Vagina (tissue), 2 donors: ENCODE measurements at regions not wholly inside any gene's neighbourhood (a gene's known extent, or its start where the extent isn't known, plus 50 kb on each side); places are given as distances from the start of the nearest gene placed in this dataset.
"Not testable (repeated sequence)": the region's sequence is repeated elsewhere in the genome, so short reads cannot be mapped to it uniquely, and the experiment has no call there.

Source experiments
- POLR2AphosphoS5 ChIP-seq, 2 donors: sonication (generic); formaldehyde crosslinking; IDR thresholded peaks; one replicate each; pipeline ENCODE4 v1.9.0; 2017; ENCODE audit warnings: antibody characterized with exemption in 2 of 2, mild to moderate bottlenecking in 2 of 2, low read depth in 1 of 2; ENCODE audit not compliant: insufficient read depth in 1 of 2
- TF ChIP-seq, protein P1 (sequence below), 3 experiments: fragments of 450-650 bp in 2 of 3; fragments of 200-600 bp in 1 of 3; sonication (generic) in 1 of 3; IDR thresholded peaks; one replicate each; pipeline ENCODE4 v1.5.1; 2017 to 2019; ENCODE audit warnings: antibody characterized with exemption in 3 of 3, mild to moderate bottlenecking in 2 of 3, moderate library complexity in 2 of 3

DNA sequence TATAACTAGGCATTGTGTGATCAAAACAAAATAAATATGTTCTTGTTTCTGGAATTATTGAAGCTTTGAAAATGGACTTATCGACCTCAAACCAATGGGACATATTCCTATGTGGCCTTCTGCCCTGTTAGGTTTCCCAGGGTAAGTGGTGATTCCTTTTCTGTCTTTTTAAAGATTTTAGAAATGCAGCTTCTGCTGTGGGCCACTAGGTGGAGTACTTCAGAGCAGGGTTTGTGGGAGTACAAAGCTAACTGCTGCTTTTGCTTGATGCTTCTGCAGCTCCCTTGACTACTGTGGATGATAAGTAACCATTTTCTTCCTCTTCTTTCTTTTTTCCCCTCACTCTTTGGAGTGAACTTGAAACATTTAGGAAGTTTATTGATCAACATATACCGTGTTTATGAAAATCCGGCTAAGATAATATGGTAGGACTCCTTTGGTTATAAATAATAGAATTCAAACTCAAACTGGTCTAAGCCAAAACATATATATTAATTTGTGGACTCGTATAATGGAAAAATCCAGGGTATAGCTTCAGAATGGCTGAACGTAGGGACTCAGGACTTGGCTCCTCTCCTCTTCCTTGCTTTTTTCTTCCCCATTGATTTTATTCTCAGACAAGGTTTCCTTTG lies 1737.7 kb upstream of the DEFB115 start:
- TF ChIP-seq, protein P1, sequence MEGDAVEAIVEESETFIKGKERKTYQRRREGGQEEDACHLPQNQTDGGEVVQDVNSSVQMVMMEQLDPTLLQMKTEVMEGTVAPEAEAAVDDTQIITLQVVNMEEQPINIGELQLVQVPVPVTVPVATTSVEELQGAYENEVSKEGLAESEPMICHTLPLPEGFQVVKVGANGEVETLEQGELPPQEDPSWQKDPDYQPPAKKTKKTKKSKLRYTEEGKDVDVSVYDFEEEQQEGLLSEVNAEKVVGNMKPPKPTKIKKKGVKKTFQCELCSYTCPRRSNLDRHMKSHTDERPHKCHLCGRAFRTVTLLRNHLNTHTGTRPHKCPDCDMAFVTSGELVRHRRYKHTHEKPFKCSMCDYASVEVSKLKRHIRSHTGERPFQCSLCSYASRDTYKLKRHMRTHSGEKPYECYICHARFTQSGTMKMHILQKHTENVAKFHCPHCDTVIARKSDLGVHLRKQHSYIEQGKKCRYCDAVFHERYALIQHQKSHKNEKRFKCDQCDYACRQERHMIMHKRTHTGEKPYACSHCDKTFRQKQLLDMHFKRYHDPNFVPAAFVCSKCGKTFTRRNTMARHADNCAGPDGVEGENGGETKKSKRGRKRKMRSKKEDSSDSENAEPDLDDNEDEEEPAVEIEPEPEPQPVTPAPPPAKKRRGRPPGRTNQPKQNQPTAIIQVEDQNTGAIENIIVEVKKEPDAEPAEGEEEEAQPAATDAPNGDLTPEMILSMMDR (IDR thresholded peaks at IDR 0.05) = not testable (repeated sequence)
- TF ChIP-seq POLR2AphosphoS5 (IDR thresholded peaks at IDR 0.05; ENCODE audit: insufficient read depth in 1 of 2, low read depth in 1 of 2) = not testable (repeated sequence)
